Left colon (tissue), 2 donors: ENCODE measurements at regions not wholly inside any gene's neighbourhood (a gene's known extent, or its start where the extent isn't known, plus 50 kb on each side); places are given as distances from the start of the nearest gene placed in this dataset.

ENCODE experiments used
- ATAC-seq: fragments of 200-7000 bp; cut with Tn5 transposase; one replicate; pipeline ENCODE4 v1.9.1; 2020; ENCODE audit warnings: mild to moderate bottlenecking, moderate library complexity
- DNase-seq, 2 donors: peaks; one replicate each; pipeline ENCODE4 v3.0.0-alpha.2; 2020
- intact Hi-C, 2 donors: fragments of 100-400 bp; cut with DNase I in 1 of 2; cut with micrococcal nuclease in 1 of 2; formaldehyde crosslinking; loops; one replicate each; pipeline versions ENCODE4 v1.11.2 to v1.14.0; 2022; cut with DNase I, micrococcal nuclease
- donor health status: DM: no; HTN: no; CAD: no.
- donor health status: DM: yes; HTN: yes; CAD: no.

DNA sequence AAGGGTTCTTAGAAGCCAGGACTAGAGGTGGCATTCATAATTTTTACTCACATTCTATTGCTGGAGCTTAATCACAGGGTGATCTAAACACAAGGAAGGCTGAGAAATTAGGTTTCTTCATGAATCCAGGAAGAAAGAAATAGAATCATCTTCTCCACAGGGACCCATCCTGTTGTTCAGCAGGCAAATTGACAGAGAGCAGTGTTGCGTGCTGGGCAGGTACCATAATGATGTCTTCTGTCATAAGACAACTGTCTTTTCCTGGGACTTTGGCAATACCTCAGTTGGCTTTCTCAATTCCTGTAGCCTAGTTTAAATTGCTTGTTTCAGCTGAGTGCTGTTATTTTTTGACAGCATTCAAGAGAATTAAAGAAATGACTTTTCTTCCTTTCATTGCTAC, 468.0 kb upstream of the SYT1 start:
- no peak for DNase-seq
- no peak for ATAC-seq
- intact Hi-C loops: no loop called here

GRCh38 chr12:78398750-78399149, 465.8 kb upstream of the SYT1 start:
- ATAC-seq: no peak
- no peak for DNase-seq
- intact Hi-C loops: no loop called here

DNA sequence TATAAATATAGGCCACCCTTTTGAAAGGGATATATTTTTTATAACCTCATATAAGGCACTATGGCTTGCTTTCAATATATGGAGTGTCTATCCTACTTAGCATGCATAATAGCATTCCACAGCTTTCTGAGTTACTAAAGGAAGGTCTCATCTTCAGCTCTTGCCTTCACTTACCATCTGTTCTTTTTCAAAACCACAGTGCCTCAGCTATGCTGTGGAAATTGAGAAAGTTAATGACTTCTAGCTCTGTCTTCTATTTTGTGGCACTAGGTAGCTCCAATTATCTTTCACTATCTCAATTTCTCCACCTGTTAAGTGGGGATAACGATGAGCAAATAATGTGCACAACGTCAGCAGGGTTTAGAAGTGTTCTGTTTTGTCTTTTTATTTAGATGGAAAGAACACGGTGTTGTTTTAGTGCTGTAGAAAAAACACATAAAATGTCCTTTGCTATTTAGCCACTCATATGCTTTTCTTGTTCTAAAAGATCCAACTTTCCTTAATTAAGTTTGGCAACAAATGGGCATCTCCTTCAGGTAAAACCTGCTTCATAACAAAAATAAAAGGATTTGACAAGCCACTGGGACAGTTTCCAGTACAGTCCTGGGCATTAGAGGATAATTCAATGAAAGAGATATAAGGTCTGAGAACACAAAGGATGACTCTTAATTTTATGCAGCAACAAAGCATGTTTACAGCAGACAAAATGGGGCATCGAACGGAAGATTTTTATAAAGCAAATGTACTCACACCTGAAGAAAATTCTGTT, 462.0 kb upstream of the SYT1 start:
- no peak for DNase-seq
- intact Hi-C loops: no loop called here
- no peak for ATAC-seq

GRCh38 chr12:78403136-78403535, 461.4 kb upstream of the SYT1 start:
- DNase-seq: no peak
- intact Hi-C loops: no loop called here
- ATAC-seq: no peak

GRCh38 chr12:78403681-78404080, 460.9 kb upstream of the SYT1 start:
- DNase-seq (no peak), ATAC-seq (no peak)
- intact Hi-C loops: no loop called here

DNA sequence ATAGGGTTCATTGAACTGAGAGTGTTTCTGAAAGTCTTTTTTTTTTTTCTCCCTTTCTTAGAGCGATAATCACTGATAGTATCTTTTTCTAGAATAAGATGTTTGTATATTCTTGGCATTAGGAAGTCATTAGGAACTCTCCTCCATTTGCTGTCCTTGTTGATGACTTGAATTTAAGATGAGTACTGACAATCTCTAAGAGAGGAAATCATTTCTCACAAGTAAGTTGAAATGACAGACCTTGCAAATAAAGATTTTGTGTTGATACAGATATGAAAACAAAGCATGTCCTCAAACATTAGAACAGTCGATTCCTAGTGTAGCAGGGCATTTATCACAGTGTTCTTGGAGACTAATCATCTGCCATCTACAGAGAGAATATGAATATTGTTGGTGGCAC, 458.4 kb upstream of the SYT1 start:
- DNase-seq (no peak), ATAC-seq (no peak)
- intact Hi-C loops: no loop called here

DNA sequence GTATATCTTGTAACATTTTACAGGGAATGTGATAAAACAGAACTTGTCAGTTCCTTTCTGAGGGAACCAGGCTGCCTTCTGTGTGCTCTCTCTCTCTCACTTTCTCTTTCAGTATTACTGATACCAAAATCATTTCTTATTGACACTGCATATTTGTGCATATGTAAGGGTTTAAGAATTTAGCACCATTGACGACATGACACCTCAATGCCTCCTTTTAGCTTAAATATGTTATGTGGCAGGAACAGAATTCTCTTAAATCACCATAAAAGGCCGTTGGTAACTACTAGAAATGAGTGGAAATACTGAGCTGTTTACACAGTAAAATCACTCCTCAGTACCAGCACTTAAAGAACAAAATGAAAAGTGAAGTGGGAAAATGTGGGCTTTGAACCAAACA, 457.7 kb upstream of the SYT1 start:
- intact Hi-C loops: no loop called here
- no peak for ATAC-seq
- no peak for DNase-seq

DNA sequence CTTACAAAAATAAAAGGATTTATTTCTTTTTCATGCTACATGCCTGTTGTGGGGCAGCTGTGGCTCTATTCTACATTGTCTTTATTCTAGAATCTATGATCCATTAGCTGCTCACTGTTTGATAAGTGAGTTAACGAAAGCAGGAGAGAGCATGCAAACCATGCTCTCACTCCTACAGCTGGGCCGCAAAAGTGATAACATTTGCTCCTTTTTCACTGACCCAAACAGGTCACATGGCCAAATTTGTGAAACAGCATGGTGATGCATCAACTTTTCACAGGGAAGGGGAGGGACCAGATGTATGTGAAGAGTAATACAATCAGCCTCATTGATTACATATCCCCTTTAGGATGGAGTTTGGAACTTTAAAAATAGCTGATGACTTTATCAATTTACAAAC, 456.9 kb upstream of the SYT1 start:
- ATAC-seq (no peak), DNase-seq (no peak)
- intact Hi-C loops: no loop called here

DNA sequence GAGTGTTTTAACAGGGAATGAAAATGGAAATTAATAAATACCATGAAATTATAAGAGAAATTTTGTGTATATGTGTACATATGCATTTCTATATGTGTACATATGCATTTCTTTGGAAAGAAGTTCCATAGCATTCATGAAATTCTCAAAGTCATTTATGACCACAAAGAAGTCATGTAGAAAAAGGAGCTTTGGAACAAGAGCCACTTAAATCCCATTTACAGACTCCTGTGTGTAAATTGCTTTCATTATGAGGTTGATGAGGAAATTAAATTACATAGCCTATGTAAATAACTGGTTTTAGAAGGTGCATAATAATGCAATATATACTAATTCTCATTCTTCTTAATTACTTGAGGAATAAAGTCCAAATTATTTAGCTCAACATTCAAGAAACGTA, 450.5 kb upstream of the SYT1 start:
- no peak for ATAC-seq

GRCh38 chr12:78418919-78419318, 445.7 kb upstream of the SYT1 start:
- ATAC-seq (no peak), DNase-seq (no peak)
- intact Hi-C loops: no loop called here

More for the DNA sequence above, 450.5 kb upstream of the SYT1 start:
- DNase-seq: no peak
- intact Hi-C loops: no loop called here

DNA sequence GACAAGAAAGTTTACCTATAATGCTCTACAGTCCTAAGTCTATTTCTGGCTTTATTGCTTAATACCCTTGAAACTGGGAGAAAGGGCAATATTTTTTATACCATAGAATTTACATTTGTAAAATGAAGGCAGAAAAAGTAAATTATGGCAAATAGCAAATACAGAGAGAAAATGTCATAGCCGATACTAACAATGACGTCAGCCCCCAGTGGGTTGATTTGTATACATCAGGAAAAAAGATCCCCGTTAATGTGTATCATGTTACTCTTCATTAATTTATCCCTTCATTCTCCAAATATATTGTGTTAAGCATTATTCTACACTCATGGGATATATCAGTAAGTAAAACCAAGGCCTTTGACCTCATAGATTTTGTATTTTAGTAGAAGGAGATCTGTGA, 445.1 kb upstream of the SYT1 start:
- no peak for DNase-seq
- intact Hi-C loops: no loop called here
- no peak for ATAC-seq

DNA sequence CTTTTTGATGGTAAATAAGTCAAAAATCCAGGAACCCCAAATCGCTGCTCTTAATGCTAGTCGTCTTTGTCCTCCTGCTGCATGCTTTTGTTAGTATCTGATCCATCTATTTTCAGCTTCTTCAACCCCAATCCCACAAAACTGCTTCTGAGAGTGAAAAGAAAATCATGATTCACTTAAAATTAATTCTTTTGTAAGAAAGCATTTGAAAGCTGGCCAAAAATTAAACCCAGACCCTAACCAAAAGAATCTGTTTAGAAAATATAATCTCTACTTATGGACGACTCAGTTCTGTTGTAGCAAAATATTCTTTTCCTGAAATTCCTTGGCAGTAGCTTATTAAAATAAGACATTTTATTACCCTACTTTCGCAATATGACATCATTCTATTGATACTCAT, 443.6 kb upstream of the SYT1 start:
- no peak for DNase-seq
- intact Hi-C loops: no loop called here
- no peak for ATAC-seq

- intact Hi-C loops: no loop called here
- no peak for ATAC-seq
Measured at GRCh38 chr12:78430551-78430950, 434.0 kb upstream of the SYT1 start.

GRCh38 chr12:78431931-78432330, 432.6 kb upstream of the SYT1 start:
- intact Hi-C loops: no loop called here
- DNase-seq (no peak), ATAC-seq (no peak)

More at GRCh38 chr12:78430551-78430950, 434.0 kb upstream of the SYT1 start:
- no peak for DNase-seq

- ATAC-seq: no peak
- intact Hi-C loops: no loop called here
- no peak for DNase-seq
Measured at GRCh38 chr12:78439666-78440065, 424.9 kb upstream of the SYT1 start.

DNA sequence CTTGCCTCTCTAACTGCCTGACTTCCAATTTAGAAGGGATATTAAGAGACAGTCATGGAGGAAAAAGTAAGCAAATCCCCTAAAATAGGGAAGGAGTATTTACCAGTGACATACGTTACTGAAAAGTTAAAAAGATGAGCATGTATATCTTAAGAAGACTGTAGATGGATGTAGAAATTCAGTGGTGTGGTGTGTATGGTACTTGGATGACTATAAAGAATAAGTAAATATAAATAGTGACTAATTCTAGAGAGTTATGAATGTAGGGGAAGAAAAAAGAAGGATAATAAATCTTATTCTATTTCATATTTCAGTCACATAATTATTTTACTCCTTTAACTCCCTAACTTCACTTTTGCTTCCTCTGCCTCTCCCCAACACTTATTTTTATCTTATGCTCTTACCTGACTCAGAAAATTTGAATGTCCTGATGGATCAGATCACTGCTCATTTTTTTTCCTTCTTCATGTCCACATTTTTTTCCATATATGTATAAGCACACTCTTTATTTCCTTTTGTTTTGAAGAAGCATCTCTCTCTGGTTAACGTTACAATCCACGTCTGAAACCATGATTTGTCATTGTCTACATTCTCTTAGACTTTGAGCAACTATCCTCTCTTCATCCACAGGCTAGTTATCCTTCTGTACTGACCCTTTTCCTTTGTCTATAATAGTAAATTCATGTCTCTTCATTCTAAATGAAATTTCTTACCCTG, 422.7 kb upstream of the SYT1 start:
- no peak for DNase-seq
- ATAC-seq: no peak
- intact Hi-C loops: no loop called here

GRCh38 chr12:78442454-78442801, 422.1 kb upstream of the SYT1 start:
- intact Hi-C loops: no loop called here
- DNase-seq (no peak), ATAC-seq (no peak)

GRCh38 chr12:78446555-78446954, 418.0 kb upstream of the SYT1 start:
- ATAC-seq: no peak
- DNase-seq: no peak
- intact Hi-C loops: no loop called here

GRCh38 chr12:78447373-78447772, 417.2 kb upstream of the SYT1 start:
- ATAC-seq (no peak), DNase-seq (no peak)
- intact Hi-C loops: no loop called here

GRCh38 chr12:78448692-78449091, 415.9 kb upstream of the SYT1 start:
- ATAC-seq: no peak
- intact Hi-C loops: no loop called here
- DNase-seq: no peak

GRCh38 chr12:78455991-78456390, 408.6 kb upstream of the SYT1 start:
- ATAC-seq: no peak
- intact Hi-C loops: no loop called here
- no peak for DNase-seq
